ENCODE measurements at regions not wholly inside any gene's neighbourhood (a gene's known extent, or its start where the extent isn't known, plus 50 kb on each side); places are given as distances from the start of the nearest gene placed in this dataset.

GRCh38 chr4:111666826-111667360 is 478.4 kb upstream of the FAM241A start:
- BruUV-seq (replicated peaks) = no TSS peak
- CTCF ChIA-PET = no interaction called here

GRCh38 chr4:111671756-111672155 is 473.5 kb upstream of the FAM241A start:
- intact Hi-C loops (cut with micrococcal nuclease; ENCODE audit: unreplicated experiment) = no loop called here
- no peaks in the 10 kb centered on the region for H3K27me3 ChIP-seq (replicated peaks; ENCODE audit: control insufficient read depth, insufficient read depth, low read length)
- DNase-seq = no peak
- no peaks in the 10 kb centered on the region for H3K36me3 Mint-ChIP-seq (ENCODE audit: insufficient read depth, unreplicated experiment)
- no peak overlapping the region for H3K4me3 Mint-ChIP-seq (ENCODE audit: unreplicated experiment)
- no peak for TF ChIP-seq CTCF (IDR thresholded peaks at IDR 0.05; ENCODE audit: insufficient read depth in 1 of 2, low read depth in 1 of 2, low read length in 1 of 2, severe bottlenecking in 1 of 2, unreplicated experiment in 1 of 2)
- no peaks in the 10 kb centered on the region for H3K4me1 Mint-ChIP-seq (ENCODE audit: low read depth, unreplicated experiment)
- H3K9me3 Mint-ChIP-seq (ENCODE audit: unreplicated experiment) = no peaks in the 10 kb centered on the region
- no TSS peak for BruUV-seq (replicated peaks)
- H3K4me1 ChIP-seq = no peaks in the 10 kb centered on the region
- no peak overlapping the region for H3K4me3 ChIP-seq (ENCODE audit: low read depth, low read length)
- no peaks in the 10 kb centered on the region for H3K9me3 ChIP-seq
- no peak overlapping the region for H3K27ac Mint-ChIP-seq (ENCODE audit: unreplicated experiment)
- no peaks in the 10 kb centered on the region for H3K36me3 ChIP-seq (ENCODE audit: control insufficient read depth, insufficient read depth, low read length)
- no peaks in the 10 kb centered on the region for H3K27me3 Mint-ChIP-seq (ENCODE audit: insufficient read depth, unreplicated experiment)
- ChIA-PET CTCF (no interaction called here), POLR2A (no interaction called here)

More at GRCh38 chr4:111666826-111667360, 478.4 kb upstream of the FAM241A start:
- Mint-ChIP-seq H3K9me3 (ENCODE audit: unreplicated experiment) (peaks cover 9% of the 10 kb centered on the region), H3K4me3 (ENCODE audit: unreplicated experiment) (no peak overlapping the region), H3K4me1 (ENCODE audit: low read depth, unreplicated experiment) (no peaks in the 10 kb centered on the region), H3K27ac (ENCODE audit: unreplicated experiment) (no peak overlapping the region), H3K36me3 (ENCODE audit: insufficient read depth, unreplicated experiment) (no peaks in the 10 kb centered on the region), H3K27me3 (ENCODE audit: insufficient read depth, unreplicated experiment) (peaks cover 3% of the 10 kb centered on the region)
- H3K27me3 ChIP-seq (replicated peaks; ENCODE audit: control insufficient read depth, insufficient read depth, low read length) = no peaks in the 10 kb centered on the region; the same call in 1 of the 2 replicates
- no peaks in the 10 kb centered on the region for H3K9me3 ChIP-seq
- no peak overlapping the region for H3K4me3 ChIP-seq (ENCODE audit: low read depth, low read length)
- POLR2A ChIA-PET = no interaction called here
- H3K4me1 ChIP-seq = no peaks in the 10 kb centered on the region
- DNase-seq = no peak
- no peaks in the 10 kb centered on the region for H3K36me3 ChIP-seq (ENCODE audit: control insufficient read depth, insufficient read depth, low read length)
- intact Hi-C loops (cut with micrococcal nuclease; ENCODE audit: unreplicated experiment) = no loop called here
- TF ChIP-seq CTCF (IDR thresholded peaks at IDR 0.05; ENCODE audit: insufficient read depth in 1 of 2, low read depth in 1 of 2, low read length in 1 of 2, severe bottlenecking in 1 of 2, unreplicated experiment in 1 of 2) = no peak

- DNase-seq = no peak
- no peaks in the 10 kb centered on the region for H3K9me3 Mint-ChIP-seq (ENCODE audit: unreplicated experiment)
- Histone ChIP-seq H3K9me3 (no peaks in the 10 kb centered on the region), H3K27me3 (replicated peaks; ENCODE audit: control insufficient read depth, insufficient read depth, low read length) (no peaks in the 10 kb centered on the region), H3K4me3 (ENCODE audit: low read depth, low read length) (no peak overlapping the region), H3K36me3 (ENCODE audit: control insufficient read depth, insufficient read depth, low read length) (no peaks in the 10 kb centered on the region), H3K4me1 (no peaks in the 10 kb centered on the region)
- ChIA-PET POLR2A (no interaction called here), CTCF (no interaction called here)
- H3K27ac Mint-ChIP-seq (ENCODE audit: unreplicated experiment) = no peak overlapping the region
- peaks cover 3% of the 10 kb centered on the region for H3K27me3 Mint-ChIP-seq (ENCODE audit: insufficient read depth, unreplicated experiment)
- no peaks in the 10 kb centered on the region for H3K36me3 Mint-ChIP-seq (ENCODE audit: insufficient read depth, unreplicated experiment)
- no TSS peak for BruUV-seq (replicated peaks)
- H3K4me1 Mint-ChIP-seq (ENCODE audit: low read depth, unreplicated experiment) = no peaks in the 10 kb centered on the region
- TF ChIP-seq CTCF (IDR thresholded peaks at IDR 0.05; ENCODE audit: insufficient read depth in 1 of 2, low read depth in 1 of 2, low read length in 1 of 2, severe bottlenecking in 1 of 2, unreplicated experiment in 1 of 2) = no peak
- H3K4me3 Mint-ChIP-seq (ENCODE audit: unreplicated experiment) = no peak overlapping the region
- intact Hi-C loops (cut with micrococcal nuclease; ENCODE audit: unreplicated experiment) = no loop called here
These were observed 469.5 kb upstream of the FAM241A start for GRCh38 chr4:111675746-111676145.
